Activated CD8-positive, alpha-beta T cell treated with anti-CD3 and anti-CD28 coated beads, Interleukin-2, amount 10 ng/mL, durations not matched to agents 7 days and 5 days (primary cell): ENCODE measurements at regions not wholly inside any gene's neighbourhood (a gene's known extent, or its start where the extent isn't known, plus 50 kb on each side); places are given as distances from the start of the nearest gene placed in this dataset.

Experiments used
- ATAC-seq: fragments of 150-1000 bp; cut with Tn5 transposase; one replicate; pipeline ENCODE4 v1.10.0; 2021; ENCODE audit warnings: moderate library complexity
- CTCF ChIA-PET: fragments of 350-600 bp; sonication (Branson Sonifier 250); formaldehyde crosslinking; loops from one replicate; lab custom pipeline; 2021; ENCODE audit warnings: antibody characterized with exemption; lab: Charles Lee
- POLR2A ChIA-PET: fragments of 350-600 bp; sonication (Branson Sonifier 250); formaldehyde crosslinking; loops from one replicate; lab custom pipeline; 2021; ENCODE audit warnings: antibody characterized with exemption; lab: Charles Lee
- DNase-seq: peaks from one replicate; pipeline ENCODE4 v3.0.0-alpha.2; 2020
- H3K27ac Mint-ChIP-seq: one replicate; pipeline ENCODE4 v1.8.0; 2021; ENCODE audit warnings: mild to moderate bottlenecking, mixed read lengths
- H3K27me3 Mint-ChIP-seq: one replicate; pipeline ENCODE4 v1.8.0; 2021; ENCODE audit warnings: low read depth, mixed read lengths
- H3K36me3 Mint-ChIP-seq: one replicate; pipeline ENCODE4 v1.8.0; 2021; ENCODE audit warnings: low read depth, mixed read lengths
- H3K4me1 Mint-ChIP-seq: one replicate; pipeline ENCODE4 v1.8.0; 2021; ENCODE audit warnings: low read depth, mixed read lengths
- H3K4me3 Mint-ChIP-seq: one replicate; pipeline ENCODE4 v1.8.0; 2021; ENCODE audit warnings: mild to moderate bottlenecking, mixed read lengths
- H3K9me3 Mint-ChIP-seq: one replicate; pipeline ENCODE4 v1.8.0; 2022; ENCODE audit warnings: mixed read lengths; ENCODE audit not compliant: insufficient read depth

GRCh38 chr6:113182370-113183141 lies 674.6 kb upstream of the MARCKS start:
- Mint-ChIP-seq H3K4me1 (no peaks in the 10 kb centered on the region), H3K36me3 (no peaks in the 10 kb centered on the region), H3K9me3 (no peaks in the 10 kb centered on the region), H3K27ac (no peak overlapping the region), H3K27me3 (no peaks in the 10 kb centered on the region), H3K4me3 (no peak overlapping the region)
- no peak for DNase-seq
- ChIA-PET POLR2A (no interaction called here), CTCF (no interaction called here)
- ATAC-seq, result no peak

- ChIA-PET CTCF (no interaction called here), POLR2A (no interaction called here)
- Mint-ChIP-seq H3K27me3 (no peaks in the 10 kb centered on the region), H3K4me3 (no peak overlapping the region), H3K9me3 (no peaks in the 10 kb centered on the region), H3K27ac (no peak overlapping the region), H3K4me1 (no peaks in the 10 kb centered on the region), H3K36me3 (no peaks in the 10 kb centered on the region)
- DNase-seq, result no peak
- ATAC-seq, result no peak
Observed at GRCh38 chr6:113184291-113184690, 672.9 kb upstream of the MARCKS start.

GRCh38 chr6:113184736-113185135 lies 672.4 kb upstream of the MARCKS start:
- Mint-ChIP-seq H3K27ac (no peak overlapping the region), H3K4me1 (no peaks in the 10 kb centered on the region), H3K4me3 (no peak overlapping the region), H3K27me3 (no peaks in the 10 kb centered on the region), H3K36me3 (no peaks in the 10 kb centered on the region), H3K9me3 (no peaks in the 10 kb centered on the region)
- DNase-seq, result no peak
- CTCF ChIA-PET, result no interaction called here
- POLR2A ChIA-PET, result no interaction called here
- no peak for ATAC-seq

GRCh38 chr6:113185299-113185698 lies 671.8 kb upstream of the MARCKS start:
- no peaks in the 10 kb centered on the region for H3K9me3 Mint-ChIP-seq
- H3K4me1 Mint-ChIP-seq, result no peaks in the 10 kb centered on the region
- ChIA-PET CTCF (no interaction called here), POLR2A (no interaction called here)
- H3K4me3 Mint-ChIP-seq, result no peak overlapping the region
- no peaks in the 10 kb centered on the region for H3K27me3 Mint-ChIP-seq
- ATAC-seq (no peak), DNase-seq (no peak)
- no peaks in the 10 kb centered on the region for H3K36me3 Mint-ChIP-seq
- H3K27ac Mint-ChIP-seq, result no peak overlapping the region

- no peak overlapping the region for H3K27ac Mint-ChIP-seq
- no peaks in the 10 kb centered on the region for H3K36me3 Mint-ChIP-seq
- no peaks in the 10 kb centered on the region for H3K4me1 Mint-ChIP-seq
- CTCF ChIA-PET, result no interaction called here
- no peak for DNase-seq
- H3K27me3 Mint-ChIP-seq, result no peaks in the 10 kb centered on the region
- no peak for ATAC-seq
- POLR2A ChIA-PET, result no interaction called here
- H3K9me3 Mint-ChIP-seq, result peaks cover 6% of the 10 kb centered on the region
- H3K4me3 Mint-ChIP-seq, result no peak overlapping the region
Observed at GRCh38 chr6:113187661-113188060, 669.5 kb upstream of the MARCKS start.

- ATAC-seq, result no peak
- ChIA-PET CTCF (no interaction called here), POLR2A (no interaction called here)
- Mint-ChIP-seq H3K9me3 (peaks cover 6% of the 10 kb centered on the region), H3K27ac (no peak overlapping the region), H3K27me3 (no peaks in the 10 kb centered on the region), H3K4me1 (no peaks in the 10 kb centered on the region), H3K36me3 (no peaks in the 10 kb centered on the region), H3K4me3 (no peak overlapping the region)
- DNase-seq, result no peak
Observed at GRCh38 chr6:113188962-113189361, 668.2 kb upstream of the MARCKS start.

GRCh38 chr6:113190170-113190569 lies 667.0 kb upstream of the MARCKS start:
- H3K4me1 Mint-ChIP-seq, result no peaks in the 10 kb centered on the region
- DNase-seq, result no peak
- H3K27ac Mint-ChIP-seq, result no peak overlapping the region
- POLR2A ChIA-PET, result no interaction called here
- no peak for ATAC-seq
- H3K9me3 Mint-ChIP-seq, result peaks cover 6% of the 10 kb centered on the region
- CTCF ChIA-PET, result interaction anchor here (1.2 kb wide), 1 partner anchor 10 kb away, joined by 3 read pairs; no protein-coding TSS in a partner anchor
- H3K36me3 Mint-ChIP-seq, result no peaks in the 10 kb centered on the region
- H3K27me3 Mint-ChIP-seq, result no peaks in the 10 kb centered on the region
- no peak overlapping the region for H3K4me3 Mint-ChIP-seq

- DNase-seq, result no peak
- H3K4me3 Mint-ChIP-seq, result no peak overlapping the region
- no peak overlapping the region for H3K27ac Mint-ChIP-seq
- CTCF ChIA-PET, result no interaction called here
- no peak for ATAC-seq
- H3K9me3 Mint-ChIP-seq, result peaks cover 6% of the 10 kb centered on the region
- H3K36me3 Mint-ChIP-seq, result no peaks in the 10 kb centered on the region
- POLR2A ChIA-PET, result no interaction called here
- no peaks in the 10 kb centered on the region for H3K27me3 Mint-ChIP-seq
- no peaks in the 10 kb centered on the region for H3K4me1 Mint-ChIP-seq
Observed at GRCh38 chr6:113194090-113194489, 663.1 kb upstream of the MARCKS start.

GRCh38 chr6:113202852-113203714 lies 654.1 kb upstream of the MARCKS start:
- CTCF ChIA-PET, result no interaction called here
- no peaks in the 10 kb centered on the region for H3K27me3 Mint-ChIP-seq

GRCh38 chr6:113203715-113204110 lies 653.4 kb upstream of the MARCKS start:
- no peak for ATAC-seq
- H3K9me3 Mint-ChIP-seq, result no peaks in the 10 kb centered on the region
- no peak for DNase-seq

More at GRCh38 chr6:113202852-113203714, 654.1 kb upstream of the MARCKS start:
- no peak overlapping the region for H3K27ac Mint-ChIP-seq
- H3K4me3 Mint-ChIP-seq, result no peak overlapping the region
- H3K36me3 Mint-ChIP-seq, result no peaks in the 10 kb centered on the region
- POLR2A ChIA-PET, result no interaction called here
- ATAC-seq (no peak), DNase-seq (no peak)
- H3K9me3 Mint-ChIP-seq, result no peaks in the 10 kb centered on the region
- H3K4me1 Mint-ChIP-seq, result no peaks in the 10 kb centered on the region

GRCh38 chr6:113205553-113205952 lies 651.6 kb upstream of the MARCKS start:
- Mint-ChIP-seq H3K4me1 (no peaks in the 10 kb centered on the region), H3K27ac (no peak overlapping the region), H3K27me3 (no peaks in the 10 kb centered on the region), H3K36me3 (no peaks in the 10 kb centered on the region), H3K4me3 (no peak overlapping the region), H3K9me3 (no peaks in the 10 kb centered on the region)
- ChIA-PET POLR2A (no interaction called here), CTCF (no interaction called here)
- no peak for ATAC-seq
- no peak for DNase-seq

More at GRCh38 chr6:113203715-113204110, 653.4 kb upstream of the MARCKS start:
- Mint-ChIP-seq H3K27me3 (no peaks in the 10 kb centered on the region), H3K36me3 (no peaks in the 10 kb centered on the region), H3K27ac (no peak overlapping the region), H3K4me3 (no peak overlapping the region), H3K4me1 (no peaks in the 10 kb centered on the region)
- CTCF ChIA-PET, result no interaction called here
- POLR2A ChIA-PET, result no interaction called here

GRCh38 chr6:113208726-113209125 lies 648.4 kb upstream of the MARCKS start:
- ChIA-PET POLR2A (no interaction called here), CTCF (no interaction called here)
- H3K4me3 Mint-ChIP-seq, result no peak overlapping the region
- no peaks in the 10 kb centered on the region for H3K4me1 Mint-ChIP-seq
- H3K27ac Mint-ChIP-seq, result no peak overlapping the region
- H3K27me3 Mint-ChIP-seq, result no peaks in the 10 kb centered on the region
- H3K9me3 Mint-ChIP-seq, result no peaks in the 10 kb centered on the region
- no peaks in the 10 kb centered on the region for H3K36me3 Mint-ChIP-seq
- ATAC-seq, result no peak
- DNase-seq, result no peak
